GM23338 (cell line): ENCODE measurements at regions not wholly inside any gene's neighbourhood (a gene's known extent, or its start where the extent isn't known, plus 50 kb on each side); places are given as distances from the start of the nearest gene placed in this dataset.

ENCODE experiments used
- ATAC-seq: fragments of 200-7000 bp; cut with Tn5 transposase; 3 replicates; pipeline ENCODE4 v1.9.1; 2020
- DNase-seq: peaks from one replicate; pipeline ENCODE4 v3.0.0-alpha.2; 2015; ENCODE audit warnings: low spot score
- H2AFZ ChIP-seq: fragments of 200-600 bp; sonication (generic); 2 replicates; pipeline ENCODE4 v1.8.0; 2016; ENCODE audit warnings: antibody characterized with exemption, mild to moderate bottlenecking, moderate library complexity
- H3F3A ChIP-seq: fragments of 200-600 bp; sonication (generic); replicated peaks from 2 replicates; pipeline ENCODE4 v1.8.0; 2017; ENCODE audit warnings: antibody characterized with exemption, mixed run types, low read depth
- H3K27ac ChIP-seq: fragments of 200-600 bp; sonication (generic); 2 replicates; pipeline ENCODE4 v1.6.1; 2016; ENCODE audit warnings: low read depth
- H3K27me3 ChIP-seq: fragments of 200-600 bp; sonication (generic); 2 replicates; pipeline ENCODE4 v1.8.0; 2016; ENCODE audit warnings: mild to moderate bottlenecking, mixed run types, moderate library complexity; ENCODE audit not compliant: insufficient read depth
- H3K36me3 ChIP-seq: fragments of 200-600 bp; sonication (generic); 2 replicates; pipeline ENCODE4 v1.8.0; 2016; ENCODE audit warnings: mild to moderate bottlenecking; ENCODE audit not compliant: insufficient read depth
- H3K4me1 ChIP-seq: fragments of 200-600 bp; sonication (generic); 2 replicates; pipeline ENCODE4 v1.8.0; 2016; ENCODE audit warnings: mild to moderate bottlenecking, moderate library complexity; ENCODE audit not compliant: insufficient read depth
- H3K4me2 ChIP-seq: fragments of 200-600 bp; sonication (generic); 2 replicates; pipeline ENCODE4 v1.7.1; 2017; ENCODE audit warnings: mixed run types
- H3K4me3 ChIP-seq: fragments of 200-600 bp; sonication (generic); 2 replicates; pipeline ENCODE4 v1.6.1; 2016; ENCODE audit warnings: mixed run types
- H3K79me2 ChIP-seq: fragments of 200-600 bp; sonication (generic); replicated peaks from 2 replicates; pipeline ENCODE4 v1.8.0; 2017; ENCODE audit warnings: mild to moderate bottlenecking; ENCODE audit not compliant: insufficient read depth
- H3K9me2 ChIP-seq: fragments of 200-600 bp; sonication (generic); 2 replicates; pipeline ENCODE4 v1.8.0; 2017; ENCODE audit not compliant: insufficient read depth
- H4K20me1 ChIP-seq: fragments of 200-600 bp; sonication (generic); replicated peaks from 2 replicates; pipeline ENCODE4 v1.8.0; 2017; ENCODE audit warnings: mild to moderate bottlenecking; ENCODE audit not compliant: insufficient read depth
- H3K27ac Mint-ChIP-seq: 2 replicates; pipeline ENCODE4 v1.8.0; 2020; ENCODE audit warnings: inconsistent platforms, mild to moderate bottlenecking, moderate library complexity, mixed read lengths
- H3K27me3 Mint-ChIP-seq: 3 replicates; pipeline ENCODE4 v1.8.0; 2022; ENCODE audit warnings: low read depth, mild to moderate bottlenecking, moderate library complexity, mixed read lengths, inconsistent platforms; ENCODE audit not compliant: insufficient read depth, poor library complexity
- H3K36me3 Mint-ChIP-seq: 3 replicates; pipeline ENCODE4 v1.8.0; 2021; ENCODE audit warnings: low read depth, mild to moderate bottlenecking, inconsistent platforms, moderate library complexity, mixed read lengths
- H3K4me1 Mint-ChIP-seq: 3 replicates; pipeline ENCODE4 v1.8.0; 2020; ENCODE audit warnings: mild to moderate bottlenecking, inconsistent platforms, mixed read lengths
- H3K4me3 Mint-ChIP-seq: 3 replicates; pipeline ENCODE4 v1.8.0; 2021; ENCODE audit warnings: moderate library complexity, mild to moderate bottlenecking, inconsistent platforms, mixed read lengths
- H3K9me3 Mint-ChIP-seq: 3 replicates; pipeline ENCODE4 v1.8.0; 2020; ENCODE audit warnings: moderate library complexity, mild to moderate bottlenecking, inconsistent platforms, mixed read lengths
- EZH2 ChIP-seq: fragments of 200-600 bp; sonication (generic); IDR thresholded peaks from one replicate; pipeline ENCODE4 v1.8.0; 2017; ENCODE audit warnings: antibody characterized with exemption, mild to moderate bottlenecking, low read depth; ENCODE audit not compliant: unreplicated experiment
- EZH2phosphoT487 ChIP-seq: fragments of 200-600 bp; sonication (generic); IDR thresholded peaks from one replicate; pipeline ENCODE4 v1.8.1; 2018; ENCODE audit warnings: antibody characterized with exemption; ENCODE audit not compliant: unreplicated experiment
- JUNB ChIP-seq: IDR thresholded peaks from one replicate; pipeline ENCODE4 v1.6.1; 2016; ENCODE audit warnings: antibody characterized with exemption; ENCODE audit not compliant: unreplicated experiment
- NANOG ChIP-seq: IDR thresholded peaks from 2 replicates; pipeline ENCODE4 v1.6.1; 2016; ENCODE audit warnings: antibody characterized with exemption, borderline replicate concordance
- POLR2AphosphoS5 ChIP-seq: IDR thresholded peaks from 2 replicates; pipeline ENCODE4 v1.6.1; 2016; ENCODE audit warnings: antibody characterized with exemption, low read depth
- STAT1 ChIP-seq: IDR thresholded peaks from one replicate; pipeline ENCODE4 v1.6.1; 2016; ENCODE audit warnings: antibody characterized with exemption; ENCODE audit not compliant: unreplicated experiment
- ZNF114 ChIP-seq: fragments of 250-450 bp; sonication (Bioruptor Pico); IDR thresholded peaks from 2 replicates; pipeline ENCODE4 v1.5.0; 2020; ENCODE audit warnings: mild to moderate bottlenecking, moderate library complexity
- TF ChIP-seq, protein P1 (sequence below): fragments of 250-450 bp; sonication (Bioruptor Pico); IDR thresholded peaks from 2 replicates; pipeline ENCODE4 v1.5.0; 2020; ENCODE audit warnings: mild to moderate bottlenecking, moderate library complexity
- TF ChIP-seq, protein P2 (sequence below): IDR thresholded peaks from one replicate; pipeline ENCODE4 v1.6.1; 2018; ENCODE audit warnings: antibody characterized with exemption; ENCODE audit not compliant: unreplicated experiment

DNA sequence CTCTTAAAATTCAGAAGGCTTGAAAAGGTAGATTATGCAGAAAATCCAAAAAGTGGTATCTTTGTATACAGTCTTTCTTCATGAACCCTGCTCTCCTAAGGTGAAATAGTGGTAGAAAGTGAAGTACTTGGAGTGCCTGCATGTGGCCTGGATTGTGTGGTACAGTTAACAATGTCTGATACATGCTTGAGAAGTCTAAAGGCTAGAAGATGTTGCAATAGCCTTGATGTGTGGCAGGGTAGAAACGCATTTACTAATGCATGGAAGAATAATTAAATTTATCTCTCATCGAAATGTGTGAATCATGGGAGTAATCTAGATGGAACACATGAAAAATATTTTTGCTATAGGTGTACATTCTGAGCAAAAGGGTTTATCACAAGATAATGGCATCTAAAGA is 1632.3 kb upstream of the B3GALT2 start:
- ATAC-seq (no peak), DNase-seq (no peak)
- H3K4me1 Mint-ChIP-seq = no peaks in the 10 kb centered on the region
- Histone ChIP-seq H3K27me3 (no peaks in the 10 kb centered on the region), H3K27ac (no peak overlapping the region), H3K9me2 (0 out of 2 replicates have a peak, but pooled peaks cover 2% of the 10 kb centered on the region), H2AFZ (no peak overlapping the region; the same call in 1 of the 2 replicates), H3K4me3 (no peak overlapping the region), H3K79me2 (no peaks in the 10 kb centered on the region), H3K4me2 (no peak overlapping the region), H3K36me3 (no peaks in the 10 kb centered on the region), H3F3A (no peaks in the 10 kb centered on the region), H3K4me1 (no peaks in the 10 kb centered on the region), H4K20me1 (no peaks in the 10 kb centered on the region)
- no peak overlapping the region for H3K27ac Mint-ChIP-seq
- no peaks in the 10 kb centered on the region for H3K27me3 Mint-ChIP-seq
- TF ChIP-seq, protein P1, sequence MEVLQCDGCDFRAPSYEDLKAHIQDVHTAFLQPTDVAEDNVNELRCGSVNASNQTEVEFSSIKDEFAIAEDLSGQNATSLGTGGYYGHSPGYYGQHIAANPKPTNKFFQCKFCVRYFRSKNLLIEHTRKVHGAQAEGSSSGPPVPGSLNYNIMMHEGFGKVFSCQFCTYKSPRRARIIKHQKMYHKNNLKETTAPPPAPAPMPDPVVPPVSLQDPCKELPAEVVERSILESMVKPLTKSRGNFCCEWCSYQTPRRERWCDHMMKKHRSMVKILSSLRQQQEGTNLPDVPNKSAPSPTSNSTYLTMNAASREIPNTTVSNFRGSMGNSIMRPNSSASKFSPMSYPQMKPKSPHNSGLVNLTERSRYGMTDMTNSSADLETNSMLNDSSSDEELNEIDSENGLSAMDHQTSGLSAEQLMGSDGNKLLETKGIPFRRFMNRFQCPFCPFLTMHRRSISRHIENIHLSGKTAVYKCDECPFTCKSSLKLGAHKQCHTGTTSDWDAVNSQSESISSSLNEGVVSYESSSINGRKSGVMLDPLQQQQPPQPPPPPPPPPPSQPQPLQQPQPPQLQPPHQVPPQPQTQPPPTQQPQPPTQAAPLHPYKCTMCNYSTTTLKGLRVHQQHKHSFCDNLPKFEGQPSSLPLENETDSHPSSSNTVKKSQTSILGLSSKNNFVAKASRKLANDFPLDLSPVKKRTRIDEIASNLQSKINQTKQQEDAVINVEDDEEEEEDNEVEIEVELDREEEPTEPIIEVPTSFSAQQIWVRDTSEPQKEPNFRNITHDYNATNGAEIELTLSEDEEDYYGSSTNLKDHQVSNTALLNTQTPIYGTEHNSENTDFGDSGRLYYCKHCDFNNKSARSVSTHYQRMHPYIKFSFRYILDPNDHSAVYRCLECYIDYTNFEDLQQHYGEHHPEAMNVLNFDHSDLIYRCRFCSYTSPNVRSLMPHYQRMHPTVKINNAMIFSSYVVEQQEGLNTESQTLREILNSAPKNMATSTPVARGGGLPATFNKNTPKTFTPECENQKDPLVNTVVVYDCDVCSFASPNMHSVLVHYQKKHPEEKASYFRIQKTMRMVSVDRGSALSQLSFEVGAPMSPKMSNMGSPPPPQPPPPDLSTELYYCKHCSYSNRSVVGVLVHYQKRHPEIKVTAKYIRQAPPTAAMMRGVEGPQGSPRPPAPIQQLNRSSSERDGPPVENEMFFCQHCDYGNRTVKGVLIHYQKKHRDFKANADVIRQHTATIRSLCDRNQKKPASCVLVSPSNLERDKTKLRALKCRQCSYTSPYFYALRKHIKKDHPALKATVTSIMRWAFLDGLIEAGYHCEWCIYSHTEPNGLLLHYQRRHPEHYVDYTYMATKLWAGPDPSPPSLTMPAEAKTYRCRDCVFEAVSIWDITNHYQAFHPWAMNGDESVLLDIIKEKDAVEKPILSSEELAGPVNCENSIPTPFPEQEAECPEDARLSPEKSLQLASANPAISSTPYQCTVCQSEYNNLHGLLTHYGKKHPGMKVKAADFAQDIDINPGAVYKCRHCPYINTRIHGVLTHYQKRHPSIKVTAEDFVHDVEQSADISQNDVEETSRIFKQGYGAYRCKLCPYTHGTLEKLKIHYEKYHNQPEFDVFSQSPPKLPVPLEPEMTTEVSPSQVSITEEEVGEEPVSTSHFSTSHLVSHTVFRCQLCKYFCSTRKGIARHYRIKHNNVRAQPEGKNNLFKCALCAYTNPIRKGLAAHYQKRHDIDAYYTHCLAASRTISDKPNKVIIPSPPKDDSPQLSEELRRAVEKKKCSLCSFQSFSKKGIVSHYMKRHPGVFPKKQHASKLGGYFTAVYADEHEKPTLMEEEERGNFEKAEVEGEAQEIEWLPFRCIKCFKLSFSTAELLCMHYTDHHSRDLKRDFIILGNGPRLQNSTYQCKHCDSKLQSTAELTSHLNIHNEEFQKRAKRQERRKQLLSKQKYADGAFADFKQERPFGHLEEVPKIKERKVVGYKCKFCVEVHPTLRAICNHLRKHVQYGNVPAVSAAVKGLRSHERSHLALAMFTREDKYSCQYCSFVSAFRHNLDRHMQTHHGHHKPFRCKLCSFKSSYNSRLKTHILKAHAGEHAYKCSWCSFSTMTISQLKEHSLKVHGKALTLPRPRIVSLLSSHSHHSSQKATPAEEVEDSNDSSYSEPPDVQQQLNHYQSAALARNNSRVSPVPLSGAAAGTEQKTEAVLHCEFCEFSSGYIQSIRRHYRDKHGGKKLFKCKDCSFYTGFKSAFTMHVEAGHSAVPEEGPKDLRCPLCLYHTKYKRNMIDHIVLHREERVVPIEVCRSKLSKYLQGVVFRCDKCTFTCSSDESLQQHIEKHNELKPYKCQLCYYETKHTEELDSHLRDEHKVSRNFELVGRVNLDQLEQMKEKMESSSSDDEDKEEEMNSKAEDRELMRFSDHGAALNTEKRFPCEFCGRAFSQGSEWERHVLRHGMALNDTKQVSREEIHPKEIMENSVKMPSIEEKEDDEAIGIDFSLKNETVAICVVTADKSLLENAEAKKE = no peak
- TF ChIP-seq NANOG = no peak
- TF ChIP-seq EZH2 = no peak
- TF ChIP-seq JUNB = no peak
- TF ChIP-seq, protein P2, sequence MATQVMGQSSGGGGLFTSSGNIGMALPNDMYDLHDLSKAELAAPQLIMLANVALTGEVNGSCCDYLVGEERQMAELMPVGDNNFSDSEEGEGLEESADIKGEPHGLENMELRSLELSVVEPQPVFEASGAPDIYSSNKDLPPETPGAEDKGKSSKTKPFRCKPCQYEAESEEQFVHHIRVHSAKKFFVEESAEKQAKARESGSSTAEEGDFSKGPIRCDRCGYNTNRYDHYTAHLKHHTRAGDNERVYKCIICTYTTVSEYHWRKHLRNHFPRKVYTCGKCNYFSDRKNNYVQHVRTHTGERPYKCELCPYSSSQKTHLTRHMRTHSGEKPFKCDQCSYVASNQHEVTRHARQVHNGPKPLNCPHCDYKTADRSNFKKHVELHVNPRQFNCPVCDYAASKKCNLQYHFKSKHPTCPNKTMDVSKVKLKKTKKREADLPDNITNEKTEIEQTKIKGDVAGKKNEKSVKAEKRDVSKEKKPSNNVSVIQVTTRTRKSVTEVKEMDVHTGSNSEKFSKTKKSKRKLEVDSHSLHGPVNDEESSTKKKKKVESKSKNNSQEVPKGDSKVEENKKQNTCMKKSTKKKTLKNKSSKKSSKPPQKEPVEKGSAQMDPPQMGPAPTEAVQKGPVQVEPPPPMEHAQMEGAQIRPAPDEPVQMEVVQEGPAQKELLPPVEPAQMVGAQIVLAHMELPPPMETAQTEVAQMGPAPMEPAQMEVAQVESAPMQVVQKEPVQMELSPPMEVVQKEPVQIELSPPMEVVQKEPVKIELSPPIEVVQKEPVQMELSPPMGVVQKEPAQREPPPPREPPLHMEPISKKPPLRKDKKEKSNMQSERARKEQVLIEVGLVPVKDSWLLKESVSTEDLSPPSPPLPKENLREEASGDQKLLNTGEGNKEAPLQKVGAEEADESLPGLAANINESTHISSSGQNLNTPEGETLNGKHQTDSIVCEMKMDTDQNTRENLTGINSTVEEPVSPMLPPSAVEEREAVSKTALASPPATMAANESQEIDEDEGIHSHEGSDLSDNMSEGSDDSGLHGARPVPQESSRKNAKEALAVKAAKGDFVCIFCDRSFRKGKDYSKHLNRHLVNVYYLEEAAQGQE = no peak
- no peak for TF ChIP-seq EZH2phosphoT487
- no peak for TF ChIP-seq ZNF114
- no peak for TF ChIP-seq POLR2AphosphoS5
- no peak for TF ChIP-seq STAT1
- no peaks in the 10 kb centered on the region for H3K36me3 Mint-ChIP-seq
- no peaks in the 10 kb centered on the region for H3K9me3 Mint-ChIP-seq
- no peak overlapping the region for H3K4me3 Mint-ChIP-seq
